Esophagus muscularis mucosa (tissue), 4 donors: ENCODE measurements at regions not wholly inside any gene's neighbourhood (a gene's known extent, or its start where the extent isn't known, plus 50 kb on each side); places are given as distances from the start of the nearest gene placed in this dataset.

Experiments used
- CTCF ChIP-seq, 3 experiments: fragments of 200-600 bp in 2 of 3; fragments of 450-650 bp in 1 of 3; sonication (generic) in 2 of 3; IDR thresholded peaks; one replicate each; pipeline ENCODE4 v1.5.1; 2017 to 2019; ENCODE audit warnings: antibody characterized with exemption in 3 of 3, mild to moderate bottlenecking in 2 of 3, moderate library complexity in 1 of 3
- EP300 ChIP-seq: sonication (generic); formaldehyde crosslinking; IDR thresholded peaks from one replicate; pipeline ENCODE4 v1.6.1; 2017; ENCODE audit warnings: antibody characterized with exemption
- POLR2A ChIP-seq: fragments of 450-650 bp; IDR thresholded peaks from one replicate; pipeline ENCODE4 v1.6.1; 2017; ENCODE audit warnings: antibody characterized with exemption, moderate library complexity, mild to moderate bottlenecking, low read depth

- TF ChIP-seq POLR2A = no peak
- no peak for TF ChIP-seq CTCF (IDR thresholded peaks at IDR 0.05)
- TF ChIP-seq EP300 = no peak
Measured at GRCh38 chr5:57655228-57655627, 172.6 kb upstream of the ACTBL2 start.
